Dermis microvascular lymphatic vessel endothelial cell (primary cell): ENCODE measurements at regions not wholly inside any gene's neighbourhood (a gene's known extent, or its start where the extent isn't known, plus 50 kb on each side); places are given as distances from the start of the nearest gene placed in this dataset.
"Not testable (repeated sequence)": the region's sequence is repeated elsewhere in the genome, so short reads cannot be mapped to it uniquely, and the experiment has no call there.

Experiments used
- DNase-seq, 2 donors: peaks; one replicate each; pipeline versions ENCODE4 v3.0.0 to v3.0.0-alpha.2; 2010; ENCODE audit warnings: low read depth in 2 of 2

DNA sequence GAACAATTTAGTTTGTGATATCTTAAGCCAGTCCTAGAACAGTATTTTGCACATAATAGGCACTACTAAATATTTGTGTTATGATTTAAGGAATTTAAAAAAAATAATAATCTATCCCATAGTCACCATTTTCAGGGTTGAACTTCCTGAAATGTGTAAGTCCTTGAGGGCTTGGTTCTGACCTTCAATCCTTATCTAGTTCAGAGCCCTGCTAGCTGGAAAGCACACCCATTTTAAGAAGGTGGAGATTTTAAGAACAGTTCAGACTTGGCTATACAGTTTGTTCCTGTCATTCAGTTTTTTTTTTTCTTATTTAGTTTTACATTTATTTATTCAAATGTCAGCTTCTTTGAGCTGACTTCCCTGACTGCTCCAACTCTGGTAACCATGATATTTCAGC, 183.4 kb upstream of the MAGI2 start:
- no peak for DNase-seq

- not testable (repeated sequence) for DNase-seq
Measured at GRCh38 chr7:79625921-79626320, 172.5 kb upstream of the MAGI2 start.

DNA sequence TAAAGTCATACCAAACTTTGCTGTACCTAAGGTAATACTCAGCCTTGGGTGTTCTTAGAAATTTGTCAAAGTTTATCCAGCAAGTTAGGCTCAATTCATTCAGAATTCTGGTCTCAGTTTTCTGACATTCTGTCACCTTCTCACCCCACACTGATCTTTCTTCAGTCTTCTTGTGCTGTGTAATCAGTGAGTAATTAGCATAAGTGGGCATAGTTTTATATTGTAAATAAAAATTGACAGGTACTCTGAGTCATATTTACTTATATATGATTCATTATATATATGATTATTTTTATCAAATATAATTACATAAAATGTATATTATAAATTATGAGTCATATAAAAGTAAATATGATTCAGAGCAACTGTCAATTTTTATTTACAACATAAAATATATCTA, 170.9 kb upstream of the MAGI2 start:
- no peak for DNase-seq

DNA sequence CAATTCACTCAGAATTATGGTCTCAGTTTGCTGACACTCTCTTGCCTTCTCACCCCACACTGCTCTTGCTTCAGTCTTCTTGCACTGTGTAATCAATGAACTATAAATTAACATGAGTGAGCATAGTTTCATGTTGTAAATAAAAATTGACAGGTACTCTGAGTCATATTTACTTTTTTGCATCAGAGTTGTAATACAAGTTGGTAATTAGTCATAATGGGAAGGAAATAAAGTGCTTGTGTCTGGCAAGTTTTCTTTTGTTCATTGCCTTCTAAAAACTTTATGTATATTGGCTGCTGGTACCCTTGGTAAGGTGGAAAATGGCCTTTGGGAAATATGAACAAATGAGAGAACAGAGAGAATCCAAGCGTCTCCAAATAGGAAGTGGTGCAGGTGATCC, 169.3 kb upstream of the MAGI2 start:
- peak in 1 of 2 donors; percentile 75 for DNase-seq

GRCh38 chr7:79620291-79620690, 166.8 kb upstream of the MAGI2 start:
- peak; percentile 90 to 96 for DNase-seq

DNA sequence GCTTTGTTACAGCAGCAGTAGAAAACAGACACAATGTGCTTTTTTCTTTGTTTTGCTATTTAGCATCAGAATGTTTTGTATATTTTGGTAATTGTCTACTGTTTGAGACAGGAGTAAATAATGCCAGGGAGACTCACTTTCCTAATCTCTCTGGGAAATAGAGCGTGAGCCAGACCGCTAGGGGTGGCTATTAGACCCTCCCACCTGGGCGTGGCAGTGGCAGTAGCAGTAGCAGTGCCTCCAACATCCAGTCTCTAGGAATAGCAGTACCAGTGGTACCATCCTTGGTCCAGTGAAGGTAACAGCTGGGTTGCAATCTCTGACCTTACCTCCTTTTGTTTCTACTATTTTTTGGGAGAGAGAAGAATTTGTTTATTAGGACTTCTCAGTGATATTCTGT, 165.7 kb upstream of the MAGI2 start:
- DNase-seq, result no peak

- DNase-seq, result no peak
Measured at GRCh38 chr7:79615871-79616640, 162.6 kb upstream of the MAGI2 start.

- no peak for DNase-seq
Measured at GRCh38 chr7:79615466-79615865, 162.0 kb upstream of the MAGI2 start.

- no peak for DNase-seq
Measured at GRCh38 chr7:79612903-79613302, 159.4 kb upstream of the MAGI2 start.

DNA sequence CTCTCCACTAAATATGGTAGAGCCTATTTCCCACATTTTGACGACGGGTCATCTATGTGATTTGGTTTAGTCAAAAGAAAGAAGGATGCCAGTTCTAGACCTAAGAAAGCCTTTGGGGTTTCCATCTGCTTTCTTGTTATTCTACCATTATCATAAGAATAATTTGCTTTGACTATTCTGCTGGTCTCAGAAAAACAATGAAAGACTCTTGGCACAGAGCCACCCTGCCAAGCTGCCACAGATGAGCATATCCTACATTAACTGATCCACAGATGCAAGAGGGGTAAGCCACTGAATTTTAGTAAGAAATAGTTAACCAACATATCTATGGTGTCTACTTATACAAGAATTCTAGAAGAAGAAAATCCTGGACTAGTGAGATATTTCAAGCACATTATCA, 158.6 kb upstream of the MAGI2 start:
- DNase-seq, result peak in 1 of 2 donors; percentile 48

DNA sequence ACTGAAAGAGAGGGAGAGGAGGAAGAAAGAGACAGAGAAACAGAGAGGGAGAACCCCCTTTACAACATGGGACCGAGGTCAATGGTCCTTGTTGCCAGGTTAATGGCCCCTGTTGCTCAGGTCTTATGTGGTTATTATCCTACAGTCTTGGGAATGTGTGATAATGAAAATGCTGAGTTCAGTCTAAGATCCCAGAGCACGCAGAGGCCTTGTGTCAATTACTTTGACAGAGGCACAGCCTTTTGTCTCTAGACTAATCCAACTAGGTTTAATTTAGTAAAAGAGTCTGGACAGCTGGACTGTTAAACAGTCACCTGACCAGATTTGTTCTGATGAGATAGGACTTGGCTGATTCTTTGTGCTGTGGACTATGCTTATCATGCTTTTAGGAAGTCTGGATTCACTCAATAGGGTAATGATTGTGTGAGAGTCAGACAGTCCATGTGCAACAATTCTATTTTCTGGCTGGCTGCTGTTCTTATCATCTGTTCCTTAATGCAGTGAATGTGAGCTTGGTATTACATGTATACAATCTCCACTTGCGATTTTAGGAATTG, 157.4 kb upstream of the MAGI2 start:
- no peak for DNase-seq

DNA sequence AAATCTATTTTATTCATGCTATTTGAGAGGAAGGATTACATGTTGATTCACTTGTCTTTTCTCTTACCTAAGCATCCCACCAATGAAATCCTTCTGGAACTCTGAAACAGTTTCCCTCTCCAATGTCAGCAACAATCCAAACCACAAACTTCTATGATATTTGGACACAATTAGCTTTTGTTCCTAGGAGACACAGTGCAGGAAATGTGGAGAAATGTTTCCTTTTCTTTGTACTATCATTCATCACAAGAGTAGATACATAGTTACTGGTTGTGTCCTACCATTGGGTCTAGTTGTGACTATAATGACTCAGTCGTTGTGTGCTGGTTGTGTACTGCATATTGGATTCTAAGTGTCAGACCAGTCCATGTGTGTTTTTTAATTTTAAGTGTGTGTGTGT, 156.8 kb upstream of the MAGI2 start:
- DNase-seq, result peak in 1 of 2 donors; percentile 14

- DNase-seq, result no peak
Measured at GRCh38 chr7:79608005-79608404, 154.5 kb upstream of the MAGI2 start.

GRCh38 chr7:79604841-79605240, 151.4 kb upstream of the MAGI2 start:
- DNase-seq, result no peak

- DNase-seq, result no peak
Measured at GRCh38 chr7:79598351-79598750, 144.9 kb upstream of the MAGI2 start.

- DNase-seq, result peak in 1 of 2 donors; percentile 63
Measured at GRCh38 chr7:79594671-79595070, 141.2 kb upstream of the MAGI2 start.

GRCh38 chr7:79593866-79594301, 140.4 kb upstream of the MAGI2 start:
- DNase-seq, result peak in 1 of 2 donors; percentile 70

- DNase-seq, result no peak
Measured at GRCh38 chr7:79590916-79591623, 137.6 kb upstream of the MAGI2 start.

DNA sequence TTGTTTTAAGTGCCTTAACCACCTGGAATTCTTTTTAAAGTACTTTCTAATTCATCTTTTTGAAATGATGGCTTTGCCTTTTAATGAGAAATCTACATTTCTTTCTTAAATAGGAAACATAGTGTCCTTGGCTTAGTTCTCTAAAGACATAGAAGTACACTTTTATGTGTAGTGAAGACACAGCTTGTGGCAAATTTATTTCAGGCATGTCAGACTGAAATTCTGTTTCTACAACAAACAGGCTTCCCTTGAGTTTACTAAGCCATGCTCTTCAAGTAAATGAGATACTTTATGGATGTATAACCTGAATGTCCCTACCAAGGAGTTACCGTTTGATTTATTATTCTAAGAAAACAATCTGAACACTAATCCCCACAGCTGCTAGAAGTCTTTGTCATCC, 136.9 kb upstream of the MAGI2 start:
- no peak for DNase-seq

GRCh38 chr7:79570903-79571302, 117.4 kb upstream of the MAGI2 start:
- DNase-seq, result no peak

- DNase-seq, result no peak
Measured at GRCh38 chr7:79563821-79564522, 110.5 kb upstream of the MAGI2 start.

- no peak for DNase-seq
Measured at GRCh38 chr7:79555571-79555970, 102.1 kb upstream of the MAGI2 start.
